SK-N-SH treated with all-trans-retinoic acid at 6 μM for 48 hours (cell line): ENCODE measurements at regions not wholly inside any gene's neighbourhood (a gene's known extent, or its start where the extent isn't known, plus 50 kb on each side); places are given as distances from the start of the nearest gene placed in this dataset.
"Not testable (repeated sequence)": the region's sequence is repeated elsewhere in the genome, so short reads cannot be mapped to it uniquely, and the experiment has no call there.

Source experiments
- ATAC-seq: fragments of 200-7000 bp; cut with Tn5 transposase; 3 replicates; pipeline ENCODE4 v1.9.1; 2020; ENCODE audit warnings: mild to moderate bottlenecking, moderate library complexity
- ARNTL ChIP-seq: fragments of 450-650 bp; formaldehyde crosslinking; IDR thresholded peaks from 2 replicates; pipeline ENCODE4 v1.5.0; 2020; ENCODE audit warnings: low read depth, mild to moderate bottlenecking, moderate library complexity, borderline replicate concordance
- BACH2 ChIP-seq: fragments of 250-450 bp; sonication (Bioruptor Pico); IDR thresholded peaks from 2 replicates; pipeline ENCODE4 v1.9.0; 2021; ENCODE audit warnings: mild to moderate bottlenecking, borderline replicate concordance
- CSDC2 ChIP-seq: fragments of 250-450 bp; sonication (Bioruptor Pico); IDR thresholded peaks from 2 replicates; pipeline ENCODE4 v1.5.0; 2020; ENCODE audit warnings: mild to moderate bottlenecking, moderate library complexity
- CSRNP3 ChIP-seq: fragments of 250-450 bp; sonication (Bioruptor Pico); IDR thresholded peaks from 2 replicates; pipeline ENCODE4 v1.5.1; 2021; ENCODE audit warnings: mild to moderate bottlenecking, moderate library complexity
- ESRRG ChIP-seq: fragments of 250-450 bp; sonication (Bioruptor Pico); IDR thresholded peaks from 2 replicates; pipeline ENCODE4 v1.6.1; 2021; ENCODE audit warnings: mild to moderate bottlenecking
- ISL1 ChIP-seq: fragments of 250-450 bp; sonication (Bioruptor Pico); IDR thresholded peaks from 2 replicates; pipeline ENCODE4 v2.1.2; 2022; ENCODE audit warnings: mild to moderate bottlenecking, moderate library complexity
- OSR1 ChIP-seq: fragments of 250-450 bp; sonication (Bioruptor Pico); IDR thresholded peaks from 2 replicates; pipeline ENCODE4 v1.8.0; 2022; ENCODE audit warnings: moderate library complexity, mild to moderate bottlenecking, inconsistent platforms
- PPARA ChIP-seq: fragments of 250-450 bp; sonication (Bioruptor Pico); IDR thresholded peaks from 2 replicates; pipeline ENCODE4 v1.5.0; 2020; ENCODE audit warnings: mild to moderate bottlenecking, borderline replicate concordance
- RARB ChIP-seq: fragments of 250-450 bp; sonication (Bioruptor Pico); IDR thresholded peaks from 2 replicates; pipeline ENCODE4 v1.8.0; 2021; ENCODE audit warnings: mild to moderate bottlenecking, moderate library complexity
- SNAI2 ChIP-seq: fragments of 250-450 bp; sonication (Bioruptor Pico); IDR thresholded peaks from 2 replicates; pipeline ENCODE4 v1.5.0; 2020; ENCODE audit warnings: mild to moderate bottlenecking, moderate library complexity
- TSHZ2 ChIP-seq: fragments of 250-450 bp; sonication (Bioruptor Pico); IDR thresholded peaks from 2 replicates; pipeline ENCODE4 v1.5.0; 2020; ENCODE audit warnings: mild to moderate bottlenecking, moderate library complexity
- ZFP3 ChIP-seq: fragments of 250-450 bp; sonication (Bioruptor Pico); IDR thresholded peaks from 2 replicates; pipeline ENCODE4 v1.5.0; 2020; ENCODE audit warnings: mild to moderate bottlenecking, moderate library complexity
- ZFP30 ChIP-seq: fragments of 450-650 bp; formaldehyde crosslinking; IDR thresholded peaks from 2 replicates; pipeline ENCODE4 v1.5.0; 2022; ENCODE audit warnings: mild to moderate bottlenecking, moderate library complexity
- ZNF565 ChIP-seq: fragments of 450-650 bp; formaldehyde crosslinking; conservative IDR thresholded peaks from 2 replicates; pipeline ENCODE4 v1.5.0; 2020; ENCODE audit warnings: low read depth, mild to moderate bottlenecking, moderate library complexity
- TF ChIP-seq, protein P1 (sequence below): fragments of 250-450 bp; sonication (Bioruptor Pico); IDR thresholded peaks from 2 replicates; pipeline ENCODE4 v1.8.0; 2020; ENCODE audit warnings: mild to moderate bottlenecking, moderate library complexity, borderline replicate concordance
- TF ChIP-seq, protein P2 (sequence below): fragments of 250-450 bp; sonication (Bioruptor Pico); IDR thresholded peaks from 2 replicates; pipeline ENCODE4 v1.8.0; 2021; ENCODE audit warnings: low read depth, mild to moderate bottlenecking, moderate library complexity, borderline replicate concordance
- TF ChIP-seq, protein P3 (sequence below): fragments of 250-450 bp; sonication (Bioruptor Pico); IDR thresholded peaks from 2 replicates; pipeline ENCODE4 v1.5.1; 2020; ENCODE audit warnings: low read depth, mild to moderate bottlenecking, moderate library complexity

GRCh38 chr3:137191951-137192350 is 234.2 kb downstream of the IL20RB start (continued):
- TF ChIP-seq CSRNP3 (CRISPR knock-in tag) = no peak
- TF ChIP-seq ISL1 (CRISPR knock-in tag) = no peak
- no peak for TF ChIP-seq ZFP3 (CRISPR knock-in tag)
- no peak for TF ChIP-seq OSR1 (CRISPR knock-in tag)

GRCh38 chr3:137194301-137194700 is 236.5 kb downstream of the IL20RB start:
- ATAC-seq = no peak
- TF ChIP-seq CSDC2 (CRISPR knock-in tag) (no peak), ZNF565 (CRISPR knock-in tag) (no peak), RARB (CRISPR knock-in tag) (no peak), PPARA (CRISPR knock-in tag) (no peak), OSR1 (CRISPR knock-in tag) (no peak), SNAI2 (CRISPR knock-in tag) (no peak), BACH2 (CRISPR knock-in tag) (no peak), ARNTL (CRISPR knock-in tag) (no peak), ZFP3 (CRISPR knock-in tag) (no peak), ZFP30 (CRISPR knock-in tag) (no peak), TSHZ2 (CRISPR knock-in tag) (no peak)
- TF ChIP-seq, protein P1, sequence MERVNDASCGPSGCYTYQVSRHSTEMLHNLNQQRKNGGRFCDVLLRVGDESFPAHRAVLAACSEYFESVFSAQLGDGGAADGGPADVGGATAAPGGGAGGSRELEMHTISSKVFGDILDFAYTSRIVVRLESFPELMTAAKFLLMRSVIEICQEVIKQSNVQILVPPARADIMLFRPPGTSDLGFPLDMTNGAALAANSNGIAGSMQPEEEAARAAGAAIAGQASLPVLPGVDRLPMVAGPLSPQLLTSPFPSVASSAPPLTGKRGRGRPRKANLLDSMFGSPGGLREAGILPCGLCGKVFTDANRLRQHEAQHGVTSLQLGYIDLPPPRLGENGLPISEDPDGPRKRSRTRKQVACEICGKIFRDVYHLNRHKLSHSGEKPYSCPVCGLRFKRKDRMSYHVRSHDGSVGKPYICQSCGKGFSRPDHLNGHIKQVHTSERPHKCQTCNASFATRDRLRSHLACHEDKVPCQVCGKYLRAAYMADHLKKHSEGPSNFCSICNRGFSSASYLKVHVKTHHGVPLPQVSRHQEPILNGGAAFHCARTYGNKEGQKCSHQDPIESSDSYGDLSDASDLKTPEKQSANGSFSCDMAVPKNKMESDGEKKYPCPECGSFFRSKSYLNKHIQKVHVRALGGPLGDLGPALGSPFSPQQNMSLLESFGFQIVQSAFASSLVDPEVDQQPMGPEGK (CRISPR knock-in tag) = no peak
- TF ChIP-seq, protein P2, sequence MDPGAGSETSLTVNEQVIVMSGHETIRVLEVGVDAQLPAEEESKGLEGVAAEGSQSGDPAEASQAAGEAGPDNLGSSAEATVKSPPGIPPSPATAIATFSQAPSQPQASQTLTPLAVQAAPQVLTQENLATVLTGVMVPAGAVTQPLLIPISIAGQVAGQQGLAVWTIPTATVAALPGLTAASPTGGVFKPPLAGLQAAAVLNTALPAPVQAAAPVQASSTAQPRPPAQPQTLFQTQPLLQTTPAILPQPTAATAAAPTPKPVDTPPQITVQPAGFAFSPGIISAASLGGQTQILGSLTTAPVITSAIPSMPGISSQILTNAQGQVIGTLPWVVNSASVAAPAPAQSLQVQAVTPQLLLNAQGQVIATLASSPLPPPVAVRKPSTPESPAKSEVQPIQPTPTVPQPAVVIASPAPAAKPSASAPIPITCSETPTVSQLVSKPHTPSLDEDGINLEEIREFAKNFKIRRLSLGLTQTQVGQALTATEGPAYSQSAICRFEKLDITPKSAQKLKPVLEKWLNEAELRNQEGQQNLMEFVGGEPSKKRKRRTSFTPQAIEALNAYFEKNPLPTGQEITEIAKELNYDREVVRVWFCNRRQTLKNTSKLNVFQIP (CRISPR knock-in tag) = no peak
- TF ChIP-seq, protein P3, sequence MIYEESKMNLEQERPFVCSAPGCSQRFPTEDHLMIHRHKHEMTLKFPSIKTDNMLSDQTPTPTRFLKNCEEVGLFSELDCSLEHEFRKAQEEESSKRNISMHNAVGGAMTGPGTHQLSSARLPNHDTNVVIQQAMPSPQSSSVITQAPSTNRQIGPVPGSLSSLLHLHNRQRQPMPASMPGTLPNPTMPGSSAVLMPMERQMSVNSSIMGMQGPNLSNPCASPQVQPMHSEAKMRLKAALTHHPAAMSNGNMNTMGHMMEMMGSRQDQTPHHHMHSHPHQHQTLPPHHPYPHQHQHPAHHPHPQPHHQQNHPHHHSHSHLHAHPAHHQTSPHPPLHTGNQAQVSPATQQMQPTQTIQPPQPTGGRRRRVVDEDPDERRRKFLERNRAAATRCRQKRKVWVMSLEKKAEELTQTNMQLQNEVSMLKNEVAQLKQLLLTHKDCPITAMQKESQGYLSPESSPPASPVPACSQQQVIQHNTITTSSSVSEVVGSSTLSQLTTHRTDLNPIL (CRISPR knock-in tag) = no peak

- not testable (repeated sequence) for ATAC-seq
Observed at GRCh38 chr3:137198374-137198773, 240.6 kb downstream of the IL20RB start.

DNA sequence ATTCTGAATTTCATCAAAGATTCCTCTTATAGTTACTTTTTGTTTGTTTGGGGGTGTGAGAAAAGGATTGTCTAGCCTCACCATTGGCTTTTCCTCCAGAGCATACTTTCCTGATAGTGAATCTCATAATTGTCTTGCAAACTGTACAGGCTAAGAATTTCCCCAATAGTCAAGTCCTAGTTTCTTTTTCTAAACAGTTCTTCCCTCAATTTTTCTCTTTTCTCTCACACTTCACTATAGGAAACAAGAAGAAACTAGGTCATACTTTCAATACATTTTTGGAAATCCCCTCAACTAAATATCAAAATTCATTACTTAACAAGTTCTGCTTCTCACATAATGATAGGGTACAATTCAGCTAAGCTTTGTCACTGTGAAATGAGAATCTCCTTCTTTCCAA is 241.9 kb downstream of the IL20RB start:
- no peak for ATAC-seq

GRCh38 chr3:137201066-137201465 is 243.3 kb downstream of the IL20RB start:
- ATAC-seq = no peak
- TF ChIP-seq ISL1 (CRISPR knock-in tag) (no peak), CSDC2 (CRISPR knock-in tag) (no peak)
- TF ChIP-seq, protein P3 (CRISPR knock-in tag) = no peak

More for the DNA sequence above, 241.9 kb downstream of the IL20RB start:
- TF ChIP-seq ZFP30 (CRISPR knock-in tag) = no peak
- no peak for TF ChIP-seq PPARA (CRISPR knock-in tag)
- no peak for TF ChIP-seq ESRRG (CRISPR knock-in tag)
- no peak for TF ChIP-seq ZFP3 (CRISPR knock-in tag)
